Lower leg skin (tissue), 4 donors: ENCODE measurements at regions not wholly inside any gene's neighbourhood (a gene's known extent, or its start where the extent isn't known, plus 50 kb on each side); places are given as distances from the start of the nearest gene placed in this dataset.

Experiments
- DNase-seq, 2 donors: peaks; one replicate each; pipeline ENCODE4 v3.0.0-alpha.2; 2019; ENCODE audit warnings: low spot score in 2 of 2
- H3K4me3 ChIP-seq: fragments of 200-600 bp; sonication (generic); 2 replicates; pipeline ENCODE4 v1.5.1; 2017; ENCODE audit warnings: mild to moderate bottlenecking, low read depth; ENCODE audit not compliant: poor library complexity, severe bottlenecking
- POLR2A ChIP-seq, 2 donors: fragments of 450-650 bp; IDR thresholded peaks; one replicate each; pipeline ENCODE4 v1.6.1; 2016 to 2017; ENCODE audit warnings: antibody characterized with exemption in 2 of 2, mild to moderate bottlenecking in 1 of 2, moderate library complexity in 1 of 2
- WGBS, 2 donors: methylation state at CpG; one replicate each; pipeline ENCODE4 v1.1.5; 2018; 5-methylcytosine and 5-hydroxymethylcytosine counted together
- intact Hi-C: fragments of 100-400 bp; cut with DNase I; formaldehyde crosslinking; loops from one replicate; pipeline ENCODE4 v1.15.0; 2023; ENCODE audit warnings: low total_unique reads
- TF ChIP-seq, protein P1 (sequence below), 3 donors: fragments of 450-650 bp; IDR thresholded peaks; one replicate each; pipeline ENCODE4 v1.5.1; 2016; ENCODE audit warnings: antibody characterized with exemption in 3 of 3, mild to moderate bottlenecking in 3 of 3, moderate library complexity in 2 of 3

DNA sequence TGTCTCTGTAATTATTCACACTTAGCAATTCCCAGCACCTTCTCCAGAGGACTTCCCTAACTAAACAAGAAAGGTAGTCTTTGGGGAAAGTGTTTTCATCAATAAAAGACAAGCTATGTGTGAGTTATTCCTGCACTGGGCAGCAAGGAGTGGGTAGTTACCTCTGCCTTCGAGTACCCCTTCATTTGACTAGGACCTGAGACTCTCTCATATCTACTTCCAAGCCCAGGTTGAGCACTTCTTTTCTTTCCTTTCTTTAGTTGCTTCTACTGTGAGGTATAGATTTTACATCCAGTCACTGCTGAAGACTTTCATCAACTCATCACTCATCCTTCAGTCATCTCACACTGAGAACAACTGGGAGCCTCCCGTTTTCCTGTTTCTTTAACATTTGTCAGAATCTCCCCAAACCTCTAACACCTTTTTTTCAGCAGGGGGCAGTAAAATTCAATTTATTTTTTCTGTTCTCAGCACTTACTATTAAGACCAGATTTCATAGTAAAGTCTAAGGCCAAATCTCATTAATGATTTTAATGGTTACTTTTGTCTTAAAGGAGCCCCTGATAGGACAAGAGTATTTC is 80.1 kb upstream of the PRSS1 start:
- DNase-seq: no peak
- intact Hi-C loops: no loop called here
- H3K4me3 ChIP-seq: no peak overlapping the region
- TF ChIP-seq, protein P1, sequence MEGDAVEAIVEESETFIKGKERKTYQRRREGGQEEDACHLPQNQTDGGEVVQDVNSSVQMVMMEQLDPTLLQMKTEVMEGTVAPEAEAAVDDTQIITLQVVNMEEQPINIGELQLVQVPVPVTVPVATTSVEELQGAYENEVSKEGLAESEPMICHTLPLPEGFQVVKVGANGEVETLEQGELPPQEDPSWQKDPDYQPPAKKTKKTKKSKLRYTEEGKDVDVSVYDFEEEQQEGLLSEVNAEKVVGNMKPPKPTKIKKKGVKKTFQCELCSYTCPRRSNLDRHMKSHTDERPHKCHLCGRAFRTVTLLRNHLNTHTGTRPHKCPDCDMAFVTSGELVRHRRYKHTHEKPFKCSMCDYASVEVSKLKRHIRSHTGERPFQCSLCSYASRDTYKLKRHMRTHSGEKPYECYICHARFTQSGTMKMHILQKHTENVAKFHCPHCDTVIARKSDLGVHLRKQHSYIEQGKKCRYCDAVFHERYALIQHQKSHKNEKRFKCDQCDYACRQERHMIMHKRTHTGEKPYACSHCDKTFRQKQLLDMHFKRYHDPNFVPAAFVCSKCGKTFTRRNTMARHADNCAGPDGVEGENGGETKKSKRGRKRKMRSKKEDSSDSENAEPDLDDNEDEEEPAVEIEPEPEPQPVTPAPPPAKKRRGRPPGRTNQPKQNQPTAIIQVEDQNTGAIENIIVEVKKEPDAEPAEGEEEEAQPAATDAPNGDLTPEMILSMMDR (IDR thresholded peaks at IDR 0.05): no peak
- no peak for TF ChIP-seq POLR2A (IDR thresholded peaks at IDR 0.05)
- 38% methylated on average over 2 of the region's 2 CpGs for WGBS, 2 donors

DNA sequence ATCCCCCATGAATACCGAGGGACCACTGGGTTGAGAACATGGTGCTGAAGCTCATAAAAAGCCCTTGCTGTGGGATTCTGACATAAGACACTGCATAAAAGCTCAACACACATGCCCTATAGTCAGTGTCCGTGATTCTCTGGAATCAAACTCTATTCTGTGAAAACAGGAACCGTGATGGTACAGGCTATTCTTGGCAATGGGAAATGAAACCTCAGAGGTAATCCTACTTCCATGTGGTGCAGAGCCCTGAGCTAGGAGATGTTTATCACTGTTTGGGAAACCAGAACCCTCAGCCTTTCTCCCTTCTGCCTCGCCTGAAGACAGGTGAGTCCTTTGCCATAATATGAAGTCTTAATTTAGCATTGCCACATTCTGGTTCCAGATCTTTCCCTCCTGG is 80.8 kb upstream of the PRSS1 start:
- 31 to 38% methylated on average over 4 of the region's 4 CpGs for WGBS, 2 donors
- intact Hi-C loops: no loop called here
- TF ChIP-seq, protein P1 (IDR thresholded peaks at IDR 0.05): no peak
- no peak for TF ChIP-seq POLR2A (IDR thresholded peaks at IDR 0.05)
- no peak for DNase-seq
- no peak overlapping the region for H3K4me3 ChIP-seq

DNA sequence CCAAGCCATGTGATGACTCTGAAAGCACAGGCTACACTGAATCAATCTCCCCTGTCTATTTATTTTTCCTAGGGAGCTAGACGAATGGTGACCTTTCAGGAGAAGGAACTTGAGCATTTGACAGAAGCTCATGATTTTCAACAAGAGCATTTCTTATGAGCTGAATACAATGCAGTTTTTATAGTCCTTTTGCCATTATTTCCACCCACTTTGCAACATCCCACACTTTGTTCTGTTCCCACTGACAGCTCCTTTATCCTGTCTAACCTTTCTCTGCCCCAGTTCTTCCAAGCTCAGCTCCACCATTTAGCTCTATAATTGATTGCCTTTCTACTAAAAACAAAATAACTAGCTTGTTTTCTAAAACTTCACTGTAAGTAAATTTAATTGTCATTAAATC is 91.9 kb upstream of the PRSS1 start:
- no peak overlapping the region for H3K4me3 ChIP-seq
- TF ChIP-seq, protein P1 (IDR thresholded peaks at IDR 0.05): no peak
- no peak for TF ChIP-seq POLR2A (IDR thresholded peaks at IDR 0.05)
- intact Hi-C loops: no loop called here
- whole genome bisulfite sequencing, 2 donors: 60 to 74% methylated on average over 1 of the region's 1 CpG
- no peak for DNase-seq

DNA sequence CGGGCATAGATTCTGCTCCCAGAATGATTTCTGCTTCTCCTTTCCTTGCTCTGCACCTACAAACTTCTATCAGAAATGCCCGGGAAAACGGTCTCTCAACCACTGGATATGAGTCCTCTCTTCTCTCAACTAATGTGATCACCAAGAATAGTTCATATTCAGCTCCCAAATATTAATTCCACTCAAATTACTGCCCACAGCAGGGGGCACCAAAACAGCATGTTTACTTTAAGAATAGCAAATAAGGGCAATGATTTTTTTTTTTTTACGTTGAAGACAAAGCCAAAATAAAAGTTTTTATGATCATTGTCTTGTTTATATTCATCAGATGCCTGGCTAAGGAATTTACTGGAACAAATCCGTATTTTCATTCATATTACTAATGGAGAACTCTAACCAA is 94.9 kb upstream of the PRSS1 start:
- no peak overlapping the region for H3K4me3 ChIP-seq
- WGBS, 2 donors: 64 to 71% methylated on average over 5 of the region's 5 CpGs
- DNase-seq: no peak
- no peak for TF ChIP-seq POLR2A (IDR thresholded peaks at IDR 0.05)
- TF ChIP-seq, protein P1 (IDR thresholded peaks at IDR 0.05): no peak
- intact Hi-C loops: no loop called here

DNA sequence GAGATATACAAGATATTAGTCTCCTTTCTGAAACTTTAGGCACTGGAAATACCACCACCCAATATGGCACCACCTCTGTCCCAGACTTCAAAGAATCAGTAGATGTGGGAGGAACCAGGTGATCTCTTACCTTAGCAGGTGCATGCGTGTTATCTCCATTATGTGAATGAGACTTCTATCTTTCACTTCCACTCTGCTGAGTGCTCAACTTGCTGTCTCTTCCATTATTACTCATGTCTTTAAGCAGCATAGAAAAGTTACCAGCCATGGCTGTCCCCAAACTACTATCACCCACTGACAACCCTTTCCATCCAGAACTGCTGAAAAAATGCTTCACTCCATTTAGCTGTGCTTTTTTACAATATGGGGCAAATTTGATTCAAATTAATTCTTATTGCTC is 101.5 kb upstream of the PRSS1 start:
- TF ChIP-seq, protein P1 (IDR thresholded peaks at IDR 0.05): no peak
- no peak for TF ChIP-seq POLR2A (IDR thresholded peaks at IDR 0.05)
- no peak for DNase-seq
- intact Hi-C loops: no loop called here
- H3K4me3 ChIP-seq: no peak overlapping the region
- WGBS, 2 donors: 90 to 91% methylated on average over 1 of the region's 1 CpG
